ENCODE measurements at regions not wholly inside any gene's neighbourhood (a gene's known extent, or its start where the extent isn't known, plus 50 kb on each side); places are given as distances from the start of the nearest gene placed in this dataset.

- no peak for TF ChIP-seq ZBTB10 (tag by site-specific recombination; IDR thresholded peaks at IDR 0.05)
- no peak for TF ChIP-seq FEZF1 (tag by site-specific recombination; IDR thresholded peaks at IDR 0.05)
Observed at GRCh38 chr4:54863571-54864255, 206.0 kb downstream of the KIT start (continued).

- Histone ChIP-seq H3K36me3 (ENCODE audit: control insufficient read depth in 2 of 2, insufficient read depth in 1 of 2, low read length in 2 of 2) (no peaks in the 10 kb centered on the region), H3K27ac (ENCODE audit: extremely low read depth, low read depth, low read length) (no peak overlapping the region), H3K4me1 (ENCODE audit: control insufficient read depth, insufficient read depth, low read length) (no peaks in the 10 kb centered on the region), H3K9me3 (ENCODE audit: control insufficient read depth, insufficient read depth, low read depth, low read length) (no peaks in the 10 kb centered on the region), H3K4me3 (ENCODE audit: low read depth, low read length) (no peak overlapping the region)
- TF ChIP-seq ZNF529 (tag by site-specific recombination; IDR thresholded peaks at IDR 0.05; ENCODE audit: insufficient replicate concordance) = no peak
- no peak for TF ChIP-seq ZSCAN4 (tag by site-specific recombination; IDR thresholded peaks at IDR 0.05)
- ChIA-PET POLR2A (no interaction called here), CTCF (no interaction called here)
Observed at GRCh38 chr4:54861201-54861600, 203.4 kb downstream of the KIT start.

- Histone ChIP-seq H3K27ac (ENCODE audit: extremely low read depth, low read depth, low read length) (no peak overlapping the region), H3K9me3 (ENCODE audit: control insufficient read depth, insufficient read depth, low read depth, low read length) (no peaks in the 10 kb centered on the region), H3K4me1 (ENCODE audit: control insufficient read depth, insufficient read depth, low read length) (no peaks in the 10 kb centered on the region), H3K36me3 (ENCODE audit: control insufficient read depth in 2 of 2, insufficient read depth in 1 of 2, low read length in 2 of 2) (no peaks in the 10 kb centered on the region), H3K4me3 (ENCODE audit: low read depth, low read length) (no peak overlapping the region)
- POLR2A ChIA-PET = no interaction called here
- CTCF ChIA-PET = no interaction called here
- TF ChIP-seq ZNF600 (tag by site-specific recombination; IDR thresholded peaks at IDR 0.05) = no peak
- TF ChIP-seq PBX3 (CRISPR knock-in tag; IDR thresholded peaks at IDR 0.05) = no peak
- no peak for TF ChIP-seq ZNF394 (tag by site-specific recombination; IDR thresholded peaks at IDR 0.05; ENCODE audit: borderline replicate concordance)
- no peak for TF ChIP-seq ZNF239 (tag by site-specific recombination; IDR thresholded peaks at IDR 0.05)
- no peak for TF ChIP-seq ZNF354C (tag by site-specific recombination; IDR thresholded peaks at IDR 0.05; ENCODE audit: borderline replicate concordance, low read depth)
- no peak for TF ChIP-seq ZNF19 (tag by site-specific recombination; IDR thresholded peaks at IDR 0.05; ENCODE audit: low read depth)
- no peak for TF ChIP-seq MZF1 (tag by site-specific recombination; IDR thresholded peaks at IDR 0.05; ENCODE audit: borderline replicate concordance)
- no peak for TF ChIP-seq ZBTB17 (tag by site-specific recombination; IDR thresholded peaks at IDR 0.05)
- TF ChIP-seq ZFP69B (tag by site-specific recombination; IDR thresholded peaks at IDR 0.05) = no peak
- no peak for TF ChIP-seq ZNF664 (tag by site-specific recombination; IDR thresholded peaks at IDR 0.05)
- no peak for TF ChIP-seq KLF17 (tag by site-specific recombination; IDR thresholded peaks at IDR 0.05)
Observed at GRCh38 chr4:54855191-54855854, 197.6 kb downstream of the KIT start.

Data from HEK293 (cell line).